ENCODE measurements at regions not wholly inside any gene's neighbourhood (a gene's known extent, or its start where the extent isn't known, plus 50 kb on each side); places are given as distances from the start of the nearest gene placed in this dataset.

DNA sequence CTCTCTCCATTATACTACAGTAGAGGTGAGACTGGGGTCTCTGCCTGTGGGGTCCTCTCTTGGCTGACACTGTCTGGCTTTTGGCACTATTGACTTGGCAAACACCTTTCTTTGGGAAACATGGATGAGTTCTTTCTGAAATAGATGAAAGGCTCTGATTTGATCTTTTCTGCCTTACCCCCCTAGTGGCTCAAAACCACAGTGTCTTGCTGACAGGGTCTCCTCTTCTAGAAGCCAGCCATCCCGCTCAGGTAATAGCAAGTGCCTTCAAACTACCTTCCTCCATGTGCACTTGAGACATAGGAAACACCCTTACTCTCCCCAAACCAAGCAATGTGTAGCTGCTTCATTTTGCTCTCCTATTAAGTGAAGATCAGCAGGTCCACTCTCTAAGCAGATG, 260.4 kb downstream of the BRINP2 start:
- intact Hi-C loops (cut with micrococcal nuclease) (no loop called here), dilution Hi-C loops (cut with HindIII; ENCODE audit: low sequenced_read_pairs, unreplicated experiment) (no loop called here), in situ Hi-C loops (cut with MboI; ENCODE audit: low sequenced_read_pairs) (no loop called here)
- no peak overlapping the region for H2BK15ac ChIP-seq (ENCODE audit: low read depth, low read length)
- no peak overlapping the region for H2BK20ac ChIP-seq (ENCODE audit: low read depth, low read length)
- ATAC-seq (ENCODE audit: low read depth): no peak
- H3K9me1 ChIP-seq (ENCODE audit: insufficient read depth, low read length): no peaks in the 10 kb centered on the region
- no peak overlapping the region for H4K5ac ChIP-seq (ENCODE audit: low read depth, low read length)
- H3K27me3 ChIP-seq (ENCODE audit: control insufficient read depth, insufficient read depth, low read length): no peaks in the 10 kb centered on the region
- H3K9me3 ChIP-seq (ENCODE audit: control insufficient read depth, insufficient read depth, low read length): no peaks in the 10 kb centered on the region
- H3K23ac ChIP-seq (ENCODE audit: low read depth, low read length): no peak overlapping the region
- no peaks in the 10 kb centered on the region for H3K4me1 ChIP-seq (ENCODE audit: control insufficient read depth, insufficient read depth, low read length)
- H2AFZ ChIP-seq (replicated peaks; ENCODE audit: low read length, poor library complexity): no peak overlapping the region
- ChIA-PET POLR2A (ENCODE audit: unreplicated experiment) (no interaction called here), CTCF (no interaction called here)
- TF ChIP-seq MAZ (IDR thresholded peaks at IDR 0.05; ENCODE audit: borderline replicate concordance, low read depth, low read length) (no peak), CEBPB (IDR thresholded peaks at IDR 0.05; ENCODE audit: low read depth, low read length) (no peak), SMC3 (IDR thresholded peaks at IDR 0.05; ENCODE audit: low read depth, low read length) (no peak), CHD1 (IDR thresholded peaks at IDR 0.05; ENCODE audit: low read depth, low read length) (no peak), MXI1 (IDR thresholded peaks at IDR 0.05; ENCODE audit: borderline replicate concordance, low read depth, low read length) (no peak), FOS (IDR thresholded peaks at IDR 0.05; ENCODE audit: low read depth, low read length) (no peak), BHLHE40 (IDR thresholded peaks at IDR 0.05; ENCODE audit: low read depth, low read length) (no peak), MAFK (IDR thresholded peaks at IDR 0.05; ENCODE audit: low read depth, low read length) (no peak), RAD21 (IDR thresholded peaks at IDR 0.05; ENCODE audit: low read length) (no peak), POLR2A (IDR thresholded peaks at IDR 0.05; ENCODE audit: low read depth, low read length) (no peak), NFE2L2 (IDR thresholded peaks at IDR 0.05; ENCODE audit: low read depth, low read length) (no peak)
- H3K4me2 ChIP-seq (ENCODE audit: low read depth, low read length): no peak overlapping the region
- DNase-seq: no peak
- H4K20me1 ChIP-seq (ENCODE audit: insufficient read depth, low read length): no peaks in the 10 kb centered on the region
- no peak overlapping the region for H2AK9ac ChIP-seq (replicated peaks; ENCODE audit: low read depth, low read length, poor library complexity)
- H3K36me3 ChIP-seq (ENCODE audit: control insufficient read depth, insufficient read depth, low read length): no peaks in the 10 kb centered on the region
- H3K4ac ChIP-seq (ENCODE audit: low read depth, low read length): no peak overlapping the region
- H2BK5ac ChIP-seq (ENCODE audit: low read depth, low read length, poor library complexity, severe bottlenecking): no peak overlapping the region
- H3K18ac ChIP-seq (ENCODE audit: low read depth, low read length): no peak overlapping the region
- no peak overlapping the region for H4K8ac ChIP-seq (ENCODE audit: low read depth in 2 of 2, low read length in 2 of 2)
- H3K4me3 ChIP-seq (ENCODE audit: insufficient read depth, low read depth, low read length): no peak overlapping the region
- H3K9ac ChIP-seq (ENCODE audit: low read depth, low read length): no peak overlapping the region
- no peak overlapping the region for H3K27ac ChIP-seq (ENCODE audit: insufficient read depth, low read length)
- H2BK120ac ChIP-seq (ENCODE audit: low read depth, low read length): no peak overlapping the region
- H2AK5ac ChIP-seq (ENCODE audit: low read depth, low read length): no peak overlapping the region
- H3K56ac ChIP-seq (ENCODE audit: extremely low read depth, insufficient read depth, low read length): no peak overlapping the region
- no peak overlapping the region for H3K14ac ChIP-seq (replicated peaks; ENCODE audit: low read depth, low read length)
- H4K91ac ChIP-seq (ENCODE audit: insufficient read depth, low read depth, low read length): no peak overlapping the region
- WGBS, 2 experiments (ENCODE audit: extremely low coverage in 2 of 2, insufficient read length in 1 of 2): no CpG with 5 or more reads among the region's 1 CpG
- H3K79me1 ChIP-seq (ENCODE audit: low read depth in 1 of 2, low read length in 2 of 2): no peaks in the 10 kb centered on the region
- BruUV-seq (replicated peaks): no TSS peak
